GM18861 (cell line): ENCODE measurements at regions not wholly inside any gene's neighbourhood (a gene's known extent, or its start where the extent isn't known, plus 50 kb on each side); places are given as distances from the start of the nearest gene placed in this dataset.

Experiments used
- ATAC-seq: cut with Tn5 transposase; IDR thresholded peaks from one replicate; pipeline ENCODE4 v1.9.1; 2021; ENCODE audit not compliant: unreplicated experiment

- no peak for ATAC-seq
These were observed 322.2 kb upstream of the HS6ST1 start for GRCh38 chr2:128640845-128641360.

DNA sequence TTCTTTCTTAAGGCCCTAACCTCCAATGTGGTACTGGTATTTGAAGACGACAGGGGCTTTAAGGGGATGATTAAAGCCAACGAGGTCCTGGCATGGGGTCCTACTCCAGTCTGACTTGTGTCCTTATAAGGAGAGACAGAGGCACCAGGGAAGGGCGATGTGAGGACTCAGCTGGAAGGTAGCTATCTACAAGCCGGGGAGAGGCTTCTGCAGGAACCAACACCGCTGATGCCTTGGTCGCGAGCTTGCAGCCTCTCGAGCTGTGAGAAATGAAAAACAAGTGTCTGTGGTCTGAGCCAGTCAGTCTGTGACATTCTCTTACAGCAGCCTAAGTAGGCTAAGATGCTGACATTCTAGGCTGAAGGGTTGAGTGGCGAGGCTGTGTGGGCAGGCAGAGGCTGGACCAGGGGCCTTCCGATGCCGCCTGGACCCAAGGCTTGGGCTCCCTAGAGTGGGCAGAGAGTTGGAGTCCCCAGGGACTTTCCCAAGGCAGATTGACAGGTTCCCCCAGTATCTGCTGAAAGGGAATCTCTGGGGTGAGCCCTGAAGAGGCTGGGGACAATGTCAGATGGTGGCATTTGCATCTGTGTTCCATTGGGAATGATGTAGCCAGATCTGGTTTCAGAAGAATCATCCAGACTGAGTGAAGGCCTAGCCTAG lies 322.9 kb upstream of the HS6ST1 start:
- no peak for ATAC-seq

DNA sequence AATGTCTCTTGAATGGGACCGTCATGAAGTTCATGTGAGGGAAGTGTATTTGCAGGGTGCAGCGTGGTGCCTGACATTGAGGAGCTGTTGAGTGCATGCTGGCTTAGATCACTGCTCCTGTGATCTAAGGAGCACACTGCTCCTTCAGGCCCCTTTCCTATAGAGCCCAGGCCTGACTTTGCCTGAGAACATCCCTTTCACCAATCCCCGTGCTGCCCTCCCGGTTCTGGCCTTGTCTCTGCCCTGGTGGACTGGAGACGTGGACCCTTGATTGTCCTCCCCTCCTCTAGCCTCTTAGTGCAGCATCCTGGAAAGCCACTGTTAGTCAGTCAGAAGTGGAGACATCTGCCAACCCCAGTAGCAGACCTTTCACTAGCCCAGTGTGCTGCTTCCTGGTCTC lies 323.6 kb upstream of the HS6ST1 start:
- no peak for ATAC-seq

DNA sequence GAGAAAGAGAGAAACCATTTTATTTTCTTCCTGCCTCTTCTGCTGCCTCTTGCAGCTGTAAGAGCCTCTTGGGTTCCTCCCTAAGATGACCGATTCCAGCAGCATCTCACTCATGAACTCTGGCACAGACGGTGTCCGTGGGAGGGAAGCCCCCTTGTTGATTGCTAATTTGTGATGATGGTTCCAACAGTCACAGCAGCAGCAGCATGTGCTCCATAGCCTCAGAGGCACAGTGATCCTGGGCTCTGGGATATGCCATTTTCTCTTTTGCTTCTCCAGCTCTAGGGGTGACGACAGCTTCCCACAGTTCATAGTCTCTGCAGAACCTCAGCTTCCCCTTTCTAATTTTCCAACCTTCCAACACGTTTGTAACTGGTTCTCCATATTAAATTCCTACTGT lies 324.2 kb upstream of the HS6ST1 start:
- no peak for ATAC-seq

GRCh38 chr2:128643221-128644065 lies 324.8 kb upstream of the HS6ST1 start:
- ATAC-seq = no peak

DNA sequence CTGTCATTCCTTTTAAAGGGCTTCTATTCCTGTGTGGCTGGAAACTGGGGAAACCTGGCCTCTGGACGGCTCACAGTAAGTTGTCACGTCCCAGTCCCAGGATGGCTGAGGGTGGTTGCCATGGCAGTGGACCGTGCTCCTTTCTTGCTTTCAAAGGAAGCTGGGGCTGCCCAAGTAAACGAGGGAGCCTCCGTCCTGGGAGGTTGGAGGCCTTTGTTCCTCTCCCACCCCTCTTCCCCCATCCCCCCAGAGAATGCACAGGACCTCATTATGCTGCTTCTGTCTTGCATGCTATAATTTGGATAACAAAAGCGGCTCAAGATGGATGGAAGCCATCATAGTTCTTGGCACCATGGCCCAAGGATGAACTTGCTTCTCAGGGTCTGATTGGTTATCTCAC lies 325.5 kb upstream of the HS6ST1 start:
- ATAC-seq = no peak

DNA sequence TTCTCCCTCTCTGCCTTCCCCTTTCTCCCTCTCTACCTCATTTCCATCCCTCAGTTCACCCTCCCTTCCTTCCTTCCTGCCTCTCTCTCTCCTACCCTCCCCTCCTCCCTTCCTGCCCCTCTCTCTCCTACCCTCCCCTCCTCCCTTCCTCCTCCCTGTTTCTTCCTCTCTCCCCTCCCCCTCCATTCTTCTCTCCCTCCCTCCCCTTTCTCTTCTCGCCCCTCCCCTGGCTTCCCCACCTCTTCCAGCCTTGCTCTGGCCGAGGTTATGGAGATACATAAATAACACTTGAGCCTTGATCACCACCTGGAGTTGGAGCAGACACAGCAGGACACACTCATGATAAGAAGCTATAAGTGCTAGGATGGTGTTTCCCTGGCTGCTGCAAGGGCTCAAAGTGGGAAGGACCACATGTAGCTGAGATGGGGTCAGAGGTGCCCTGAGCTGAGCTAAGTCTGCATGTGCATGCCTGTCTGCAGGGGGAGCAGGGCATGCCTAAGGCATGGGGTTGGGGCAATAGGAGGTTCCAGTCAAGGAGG lies 326.1 kb upstream of the HS6ST1 start:
- ATAC-seq = no peak

- no peak for ATAC-seq
These were observed 327.0 kb upstream of the HS6ST1 start for GRCh38 chr2:128645631-128646030.

GRCh38 chr2:128646091-128646490 lies 327.4 kb upstream of the HS6ST1 start:
- no peak for ATAC-seq

DNA sequence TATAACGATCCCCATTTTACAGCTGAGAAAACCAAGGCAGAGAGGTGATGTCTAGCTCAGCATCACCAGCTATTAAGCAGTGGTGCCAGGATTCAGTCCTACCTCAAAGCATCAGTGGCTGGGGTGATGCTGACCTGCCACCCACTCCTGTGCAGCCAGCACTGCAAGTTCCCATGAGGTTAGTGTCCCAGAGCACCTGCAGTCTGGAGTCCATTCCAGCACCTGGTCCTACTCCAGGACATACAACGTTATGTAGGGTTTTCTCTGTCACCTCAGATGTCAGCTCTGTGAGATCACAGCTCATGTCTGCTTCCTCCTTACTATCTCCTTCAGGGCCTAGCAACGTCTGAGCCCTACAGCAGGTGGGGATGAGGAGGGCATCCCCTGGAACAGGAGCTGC lies 328.0 kb upstream of the HS6ST1 start:
- no peak for ATAC-seq

DNA sequence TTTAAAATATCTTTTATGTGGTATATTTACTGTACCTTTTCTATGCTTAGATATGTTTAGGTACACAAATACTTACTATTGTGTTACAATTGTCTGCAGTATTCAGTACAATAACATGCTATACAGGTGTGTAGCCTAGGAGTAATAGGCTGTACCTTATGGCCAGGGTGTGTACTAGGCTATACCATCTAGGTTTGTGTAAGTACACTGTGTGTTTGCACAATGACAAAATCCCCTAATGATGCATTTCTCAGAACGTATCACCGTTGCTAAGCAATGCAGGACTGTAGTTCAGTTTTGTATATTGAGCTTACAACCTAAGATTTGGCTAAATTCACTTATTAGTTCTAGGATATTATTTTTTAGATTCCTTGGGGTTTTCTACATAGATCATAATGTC lies 332.3 kb upstream of the HS6ST1 start:
- no peak for ATAC-seq

DNA sequence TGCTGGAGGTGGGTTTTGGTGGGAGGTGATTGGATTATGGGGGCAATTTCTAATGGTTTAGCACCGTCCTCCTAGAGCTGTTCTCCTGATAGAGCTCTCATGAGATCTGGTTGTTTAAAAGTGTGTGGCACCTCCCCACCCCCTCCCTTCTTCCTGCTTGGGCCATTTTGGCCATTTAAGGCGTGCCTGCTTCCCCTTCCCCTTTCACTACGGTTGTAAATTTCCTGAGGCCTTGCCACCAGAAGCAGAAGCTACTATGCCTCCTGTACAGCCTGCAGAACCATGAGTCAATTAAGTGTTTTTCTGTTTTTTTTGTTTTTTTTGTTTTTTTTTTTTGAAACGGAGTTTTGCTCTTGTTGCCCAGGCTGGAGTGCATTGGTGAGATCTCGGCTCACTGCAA lies 335.7 kb upstream of the HS6ST1 start:
- no peak for ATAC-seq

DNA sequence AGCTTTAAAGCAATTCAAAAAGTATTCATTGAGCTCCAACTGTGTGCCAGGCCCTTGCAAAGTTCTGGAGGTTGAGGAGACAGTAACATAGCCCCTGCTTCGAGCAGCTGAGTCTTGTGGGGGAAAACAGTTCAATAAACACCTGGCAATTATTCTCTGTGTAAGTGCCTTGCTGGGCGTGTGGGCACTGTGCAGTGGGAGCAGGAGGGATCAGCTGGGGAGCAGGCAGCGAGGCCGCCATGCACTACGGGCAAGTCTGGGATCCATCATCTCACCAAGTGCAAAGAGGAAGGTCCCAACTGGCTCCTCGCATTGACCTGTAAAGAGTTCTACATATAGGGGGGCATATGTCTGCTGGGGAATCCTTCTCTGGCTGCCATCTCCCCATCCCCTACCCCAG lies 342.2 kb upstream of the HS6ST1 start:
- no peak for ATAC-seq

DNA sequence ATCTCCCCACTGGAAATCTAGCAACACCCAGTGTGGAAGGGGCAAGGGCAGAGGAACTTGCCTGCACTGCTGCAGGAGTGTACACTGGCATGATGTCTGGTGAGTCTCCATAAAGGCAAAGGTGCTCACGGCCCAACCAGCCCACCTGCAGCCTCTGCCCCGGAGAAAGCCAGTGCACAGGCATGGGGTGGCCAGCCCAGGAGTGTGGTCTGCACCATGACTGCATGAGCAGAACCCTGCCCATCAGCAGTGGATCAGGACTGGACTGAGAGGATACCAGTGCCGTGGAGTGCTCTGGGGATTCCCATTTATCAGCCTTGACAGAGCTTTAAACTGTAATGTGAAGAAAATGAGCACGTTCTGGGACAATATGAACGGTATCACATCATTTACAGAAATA lies 342.6 kb upstream of the HS6ST1 start:
- ATAC-seq = no peak

DNA sequence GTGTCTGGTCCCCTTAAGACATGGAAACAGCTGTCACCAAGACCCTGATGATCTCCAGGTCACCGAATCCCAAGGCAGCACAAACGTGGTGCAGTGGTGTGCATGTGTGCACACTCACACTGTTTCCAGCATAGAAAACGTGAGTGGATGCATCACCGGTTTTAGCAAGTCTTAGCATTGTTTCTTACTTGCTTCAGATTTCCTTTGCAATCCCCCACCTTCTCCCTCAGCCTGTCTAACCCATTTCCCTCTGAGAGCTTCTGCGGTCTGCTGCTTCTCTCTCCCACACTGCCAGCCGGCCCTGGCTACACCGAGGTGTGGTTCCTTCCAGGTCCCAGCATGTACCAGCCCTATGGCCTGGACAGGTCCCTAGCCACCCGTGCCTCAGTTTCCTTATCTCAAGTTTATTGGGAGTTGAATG lies 343.4 kb upstream of the HS6ST1 start:
- no peak for ATAC-seq

- no peak for ATAC-seq
These were observed 344.8 kb upstream of the HS6ST1 start for GRCh38 chr2:128663371-128664050.

GRCh38 chr2:128664499-128664971 lies 345.9 kb upstream of the HS6ST1 start:
- no peak for ATAC-seq

- no peak for ATAC-seq
These were observed 346.4 kb upstream of the HS6ST1 start for GRCh38 chr2:128665113-128665512.

- ATAC-seq = no peak
These were observed 347.9 kb upstream of the HS6ST1 start for GRCh38 chr2:128666596-128666995.

DNA sequence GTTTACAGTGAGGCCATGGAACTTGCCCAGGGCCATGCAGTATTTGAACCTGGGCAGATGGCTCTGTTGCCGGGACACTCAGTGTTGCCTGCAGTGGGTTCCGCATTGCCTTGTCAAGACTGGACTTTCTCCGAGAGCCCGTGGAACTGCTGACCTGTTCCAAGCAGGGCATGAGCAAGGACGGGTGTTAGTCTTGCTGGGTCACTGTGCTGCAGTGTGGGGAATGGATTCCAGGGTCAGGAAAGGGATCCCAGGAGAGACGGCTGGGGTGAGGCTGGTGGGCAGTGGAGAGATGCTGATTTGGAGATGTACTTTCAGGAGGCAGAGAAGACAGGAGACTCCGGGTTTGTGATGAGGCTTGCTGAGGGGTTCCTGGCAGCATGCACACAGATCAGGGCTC lies 348.7 kb upstream of the HS6ST1 start:
- no peak for ATAC-seq

GRCh38 chr2:128668946-128669345 lies 350.3 kb upstream of the HS6ST1 start:
- no peak for ATAC-seq
